CD14-positive monocyte (primary cell): ENCODE measurements at regions not wholly inside any gene's neighbourhood (a gene's known extent, or its start where the extent isn't known, plus 50 kb on each side); places are given as distances from the start of the nearest gene placed in this dataset.

ENCODE experiments used
- DNase-seq, 3 donors: peaks; one replicate each; pipeline ENCODE4 v3.0.0-alpha.2; 2011 to 2022
- H2AFZ ChIP-seq: 2 replicates; pipeline ENCODE4 v1.6.0; 2012; ENCODE audit warnings: mild to moderate bottlenecking, low read depth, low read length, inconsistent platforms; ENCODE audit not compliant: insufficient read depth, poor library complexity, severe bottlenecking
- H3K27ac ChIP-seq, 2 donors: 1 replicate in 1 of 2; 2 replicates in 1 of 2; pipeline ENCODE4 v1.5.1; 2012 to 2013; ENCODE audit warnings: low read length in 2 of 2, control low read depth in 1 of 2, inconsistent platforms in 1 of 2, low read depth in 1 of 2, mild to moderate bottlenecking in 1 of 2
- H3K27me3 ChIP-seq, 2 donors: one replicate each; pipeline versions ENCODE4 v1.6.0 to v1.6.1; 2011 to 2013; ENCODE audit warnings: low read length in 2 of 2; ENCODE audit not compliant: control insufficient read depth in 2 of 2, insufficient read depth in 2 of 2
- H3K36me3 ChIP-seq, 2 donors: replicated peaks in 1 of 2; 1 replicate in 1 of 2; 2 replicates in 1 of 2; pipeline versions ENCODE4 v1.5.1 to v1.6.1; 2012 to 2013; ENCODE audit warnings: low read length in 2 of 2, control low read depth in 1 of 2, inconsistent platforms in 1 of 2, mild to moderate bottlenecking in 1 of 2; ENCODE audit not compliant: insufficient read depth in 2 of 2, control insufficient read depth in 1 of 2
- H3K4me1 ChIP-seq, 2 donors: 1 replicate in 1 of 2; 2 replicates in 1 of 2; pipeline versions ENCODE4 v1.5.1 to v1.6.1; 2012 to 2013; ENCODE audit warnings: low read length in 2 of 2, control low read depth in 1 of 2, inconsistent platforms in 1 of 2, mild to moderate bottlenecking in 1 of 2, moderate library complexity in 1 of 2; ENCODE audit not compliant: insufficient read depth in 2 of 2, control insufficient read depth in 1 of 2
- H3K4me2 ChIP-seq: replicated peaks from 2 replicates; pipeline ENCODE3; 2012; ENCODE audit warnings: low read length, moderate library complexity, mild to moderate bottlenecking; ENCODE audit not compliant: poor library complexity, severe bottlenecking; ENCODE audit errors: extremely low read depth
- H3K4me3 ChIP-seq, 3 experiments: fragments of 200-600 bp in 1 of 3; sonication (generic) in 1 of 3; replicated peaks in 1 of 3; 1 replicate in 2 of 3; 2 replicates in 1 of 3; pipeline ENCODE4 v1.5.1; 2011 to 2013; ENCODE audit warnings: low read length in 3 of 3, mild to moderate bottlenecking in 3 of 3, control low read depth in 2 of 3, low read depth in 2 of 3, inconsistent platforms in 1 of 3, moderate library complexity in 1 of 3
- H3K79me2 ChIP-seq: 2 replicates; pipeline ENCODE4 v1.6.0; 2012; ENCODE audit warnings: mild to moderate bottlenecking, control low read depth, inconsistent platforms, low read length, moderate library complexity; ENCODE audit not compliant: insufficient read depth
- H3K9ac ChIP-seq: 2 replicates; pipeline ENCODE4 v1.6.0; 2017; ENCODE audit warnings: low read length, mild to moderate bottlenecking; ENCODE audit not compliant: insufficient read depth, poor library complexity, severe bottlenecking
- H3K9me3 ChIP-seq, 2 donors: replicated peaks in 1 of 2; 1 replicate in 1 of 2; 2 replicates in 1 of 2; pipeline versions ENCODE4 v1.5.1 to v1.6.1; 2012 to 2013; ENCODE audit warnings: low read length in 2 of 2, control low read depth in 1 of 2; ENCODE audit not compliant: control insufficient read depth in 1 of 2, insufficient read depth in 1 of 2
- H4K20me1 ChIP-seq: 2 replicates; pipeline ENCODE4 v1.6.0; 2012; ENCODE audit warnings: mild to moderate bottlenecking, low read length, control low read depth, moderate library complexity; ENCODE audit not compliant: insufficient read depth
- H3K27ac Mint-ChIP-seq, 7 donors: one replicate each; pipeline ENCODE4 v1.8.0; 2020; ENCODE audit warnings: mild to moderate bottlenecking in 7 of 7, mixed read lengths in 7 of 7, moderate library complexity in 6 of 7, inconsistent platforms in 2 of 7
- H3K27me3 Mint-ChIP-seq, 3 donors: one replicate each; pipeline ENCODE4 v1.8.0; 2021 to 2022; ENCODE audit warnings: low read depth in 3 of 3, mild to moderate bottlenecking in 3 of 3, mixed read lengths in 3 of 3, moderate library complexity in 3 of 3, inconsistent platforms in 1 of 3
- H3K36me3 Mint-ChIP-seq, 2 donors: one replicate each; pipeline ENCODE4 v1.8.0; 2020; ENCODE audit warnings: mixed read lengths in 2 of 2, inconsistent platforms in 1 of 2, mild to moderate bottlenecking in 1 of 2
- H3K4me1 Mint-ChIP-seq: one replicate; pipeline ENCODE4 v1.8.0; 2020; ENCODE audit warnings: mild to moderate bottlenecking, mixed read lengths
- H3K4me3 Mint-ChIP-seq, 2 donors: one replicate each; pipeline ENCODE4 v1.8.0; 2020; ENCODE audit warnings: mild to moderate bottlenecking in 2 of 2, mixed read lengths in 2 of 2, moderate library complexity in 1 of 2
- H3K9me3 Mint-ChIP-seq, 7 donors: one replicate each; pipeline ENCODE4 v1.8.0; 2020 to 2022; ENCODE audit warnings: mixed read lengths in 7 of 7, mild to moderate bottlenecking in 6 of 7, moderate library complexity in 6 of 7, inconsistent platforms in 2 of 7
- CTCF ChIP-seq: fragments of 200-600 bp; IDR thresholded peaks from one replicate; pipeline ENCODE4 v1.8.0; 2022; ENCODE audit warnings: antibody characterized with exemption, mild to moderate bottlenecking
- WGBS: methylation state at CpG from one replicate; pipeline ENCODE4 v1.1.5; 2013; ENCODE audit warnings: missing lambda C conversion rate; ENCODE audit not compliant: insufficient coverage; 5-methylcytosine and 5-hydroxymethylcytosine counted together
- intact Hi-C, 2 donors: fragments of 100-400 bp; cut with micrococcal nuclease; formaldehyde crosslinking; loops; one replicate each; pipeline versions ENCODE4 v1.15.0 to v1.15.1; 2023

- no peaks in the 10 kb centered on the region for H4K20me1 ChIP-seq
- no peak overlapping the region for H3K4me3 ChIP-seq
- Mint-ChIP-seq H3K4me3 (no peak overlapping the region), H3K27ac (no peak overlapping the region), H3K4me1 (no peaks in the 10 kb centered on the region), H3K27me3 (peaks cover 1 to 3% (median 1%) of the 10 kb centered on the region in 3 donors), H3K9me3 (peaks cover 12 to 28% (median 20%) of the 10 kb centered on the region in 7 donors), H3K36me3 (no peaks in the 10 kb centered on the region)
- no peaks in the 10 kb centered on the region for H3K4me1 ChIP-seq
- no peaks in the 10 kb centered on the region for H3K27me3 ChIP-seq
- DNase-seq: no peak
- no peak overlapping the region for H3K9ac ChIP-seq
- H3K36me3 ChIP-seq: no peaks in the 10 kb centered on the region
- H3K79me2 ChIP-seq: no peaks in the 10 kb centered on the region
- intact Hi-C loops: no loop called here
- no peak overlapping the region for H3K27ac ChIP-seq
- no peak overlapping the region for H2AFZ ChIP-seq
- H3K4me2 ChIP-seq: no peak overlapping the region
- 100% methylated on average over 1 of the region's 2 CpGs for WGBS
- H3K9me3 ChIP-seq: peaks cover 9 to 19% of the 10 kb centered on the region in 2 donors
- no peak for TF ChIP-seq CTCF
Observed at GRCh38 chr2:234869164-234869563, 82.7 kb upstream of the SH3BP4 start.

GRCh38 chr2:234867882-234868285 is 83.9 kb upstream of the SH3BP4 start:
- H3K79me2 ChIP-seq: no peaks in the 10 kb centered on the region
- H3K4me3 ChIP-seq: no peak overlapping the region
- H3K27ac ChIP-seq: no peak overlapping the region
- no peaks in the 10 kb centered on the region for H3K4me1 ChIP-seq
- H3K36me3 ChIP-seq: no peaks in the 10 kb centered on the region
- intact Hi-C loops: no loop called here
- Mint-ChIP-seq H3K27me3 (peaks cover 0 to 4% (median 3%) of the 10 kb centered on the region in 3 donors), H3K36me3 (no peaks in the 10 kb centered on the region), H3K4me3 (no peak overlapping the region), H3K9me3 (peaks cover 9 to 26% (median 18%) of the 10 kb centered on the region in 7 donors), H3K4me1 (no peaks in the 10 kb centered on the region), H3K27ac (no peak overlapping the region)
- WGBS: no CpG with 5 or more reads among the region's 3 CpGs
- no peak overlapping the region for H2AFZ ChIP-seq
- peaks cover 9 to 19% of the 10 kb centered on the region in 2 donors for H3K9me3 ChIP-seq
- no peaks in the 10 kb centered on the region for H3K27me3 ChIP-seq
- no peak overlapping the region for H3K4me2 ChIP-seq
- H4K20me1 ChIP-seq: no peaks in the 10 kb centered on the region
- DNase-seq: no peak
- H3K9ac ChIP-seq: no peak overlapping the region
- no peak for TF ChIP-seq CTCF
